Brain microvascular endothelial cell (primary cell): ENCODE measurements at regions not wholly inside any gene's neighbourhood (a gene's known extent, or its start where the extent isn't known, plus 50 kb on each side); places are given as distances from the start of the nearest gene placed in this dataset.

Experiments
- DNase-seq: peaks from one replicate; pipeline ENCODE4 v3.0.0-alpha.2; 2020
- H3K27ac ChIP-seq: fragments of 250-450 bp; sonication (Bioruptor Pico); 2 replicates; pipeline ENCODE4 v1.5.1; 2020; ENCODE audit warnings: mild to moderate bottlenecking, moderate library complexity
- H3K27me3 ChIP-seq: fragments of 250-450 bp; sonication (Bioruptor Pico); replicated peaks from 2 replicates; pipeline ENCODE4 v1.5.1; 2020; ENCODE audit warnings: mild to moderate bottlenecking
- H3K36me3 ChIP-seq: fragments of 250-450 bp; sonication (Bioruptor Pico); replicated peaks from 2 replicates; pipeline ENCODE4 v1.5.1; 2020; ENCODE audit warnings: mild to moderate bottlenecking
- H3K4me3 ChIP-seq: 2 replicates; pipeline ENCODE4 v1.5.1; 2011; ENCODE audit warnings: low read depth, mild to moderate bottlenecking, control low read depth, low read length, moderate library complexity
- in situ Hi-C: cut with HindIII; loops from 2 replicates; pipeline ENCODE4 v1.10.0; 2017; ENCODE audit warnings: low sequenced_read_pairs, low pct_ligation_motif_present
- TF ChIP-seq, protein P1 (sequence below): IDR thresholded peaks from 2 replicates; pipeline ENCODE4 v1.5.1; 2011; ENCODE audit warnings: low read depth, mild to moderate bottlenecking, moderate library complexity, low read length, control low read depth, inconsistent platforms; ENCODE audit errors: missing control alignments

DNA sequence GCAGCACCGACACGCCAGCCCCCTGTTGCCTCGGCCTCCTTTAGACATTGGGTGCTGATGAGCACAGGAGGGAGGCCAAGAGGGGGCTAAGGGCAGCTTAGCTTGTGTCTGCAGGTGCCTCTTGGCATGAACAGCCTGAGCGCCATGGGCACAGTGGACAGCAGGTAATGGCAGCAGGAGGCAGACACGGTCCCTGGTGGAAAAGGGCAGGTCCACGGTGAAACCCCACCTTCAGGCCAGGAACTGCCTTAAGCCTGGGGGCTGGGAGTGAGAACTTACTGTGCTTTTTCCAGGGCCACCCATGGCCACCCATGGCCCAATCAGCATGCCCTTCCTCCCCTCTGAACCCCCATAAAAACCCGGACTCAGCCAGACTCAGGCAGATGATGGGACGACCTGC lies 633.4 kb upstream of the TMEFF2 start:
- H3K27me3 ChIP-seq = no peaks in the 10 kb centered on the region
- TF ChIP-seq, protein P1, sequence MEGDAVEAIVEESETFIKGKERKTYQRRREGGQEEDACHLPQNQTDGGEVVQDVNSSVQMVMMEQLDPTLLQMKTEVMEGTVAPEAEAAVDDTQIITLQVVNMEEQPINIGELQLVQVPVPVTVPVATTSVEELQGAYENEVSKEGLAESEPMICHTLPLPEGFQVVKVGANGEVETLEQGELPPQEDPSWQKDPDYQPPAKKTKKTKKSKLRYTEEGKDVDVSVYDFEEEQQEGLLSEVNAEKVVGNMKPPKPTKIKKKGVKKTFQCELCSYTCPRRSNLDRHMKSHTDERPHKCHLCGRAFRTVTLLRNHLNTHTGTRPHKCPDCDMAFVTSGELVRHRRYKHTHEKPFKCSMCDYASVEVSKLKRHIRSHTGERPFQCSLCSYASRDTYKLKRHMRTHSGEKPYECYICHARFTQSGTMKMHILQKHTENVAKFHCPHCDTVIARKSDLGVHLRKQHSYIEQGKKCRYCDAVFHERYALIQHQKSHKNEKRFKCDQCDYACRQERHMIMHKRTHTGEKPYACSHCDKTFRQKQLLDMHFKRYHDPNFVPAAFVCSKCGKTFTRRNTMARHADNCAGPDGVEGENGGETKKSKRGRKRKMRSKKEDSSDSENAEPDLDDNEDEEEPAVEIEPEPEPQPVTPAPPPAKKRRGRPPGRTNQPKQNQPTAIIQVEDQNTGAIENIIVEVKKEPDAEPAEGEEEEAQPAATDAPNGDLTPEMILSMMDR = no peak
- DNase-seq = no peak
- H3K27ac ChIP-seq = no peak overlapping the region
- no peak overlapping the region for H3K4me3 ChIP-seq
- in situ Hi-C loops = no loop called here
- H3K36me3 ChIP-seq = no peaks in the 10 kb centered on the region

DNA sequence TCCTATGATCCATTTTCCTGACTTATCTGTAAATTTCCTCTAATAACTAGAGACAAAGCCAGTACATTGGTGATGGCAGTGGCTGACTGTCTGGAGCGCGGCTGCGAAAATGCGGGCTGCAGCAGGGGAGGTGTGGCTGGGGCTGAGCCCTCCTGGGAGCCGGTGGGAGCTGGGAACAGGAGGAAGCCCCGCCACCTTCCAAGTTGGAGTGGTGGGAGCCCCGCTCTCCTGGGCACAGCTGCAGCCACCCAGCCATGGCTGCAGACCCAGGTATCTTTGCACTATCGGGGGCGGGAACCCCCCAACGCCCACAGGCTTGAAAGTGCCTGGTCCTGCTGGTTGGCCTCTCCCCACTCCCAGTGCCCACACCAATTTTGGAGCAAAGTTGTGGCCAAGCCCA lies 633.0 kb upstream of the TMEFF2 start:
- no peaks in the 10 kb centered on the region for H3K27me3 ChIP-seq
- H3K4me3 ChIP-seq = no peak overlapping the region
- H3K27ac ChIP-seq = no peak overlapping the region
- in situ Hi-C loops = no loop called here
- no peaks in the 10 kb centered on the region for H3K36me3 ChIP-seq
- DNase-seq = no peak
- TF ChIP-seq, protein P1 = no peak

DNA sequence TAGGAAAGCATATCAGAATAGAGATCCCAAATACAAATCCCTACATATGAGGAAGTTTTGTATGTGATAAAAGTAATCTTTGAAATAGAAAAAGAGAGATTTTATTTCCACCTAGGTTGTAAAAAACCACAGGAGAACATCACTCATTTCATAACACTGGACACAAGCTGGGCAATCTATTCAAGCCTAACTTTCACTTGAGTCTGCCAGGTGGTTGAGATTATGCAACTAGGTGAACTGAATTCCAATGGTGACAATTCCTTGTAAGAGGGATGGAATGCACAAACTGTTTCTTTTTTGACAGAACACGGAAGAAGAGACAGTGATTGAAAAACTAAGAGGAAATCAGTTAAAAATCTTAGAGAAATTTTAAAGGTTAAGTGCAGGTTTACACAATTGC lies 619.6 kb upstream of the TMEFF2 start:
- no peak for DNase-seq
- Histone ChIP-seq H3K27ac (no peak overlapping the region), H3K36me3 (no peaks in the 10 kb centered on the region), H3K4me3 (no peak overlapping the region), H3K27me3 (no peaks in the 10 kb centered on the region)
- TF ChIP-seq, protein P1 = no peak
- in situ Hi-C loops = no loop called here

DNA sequence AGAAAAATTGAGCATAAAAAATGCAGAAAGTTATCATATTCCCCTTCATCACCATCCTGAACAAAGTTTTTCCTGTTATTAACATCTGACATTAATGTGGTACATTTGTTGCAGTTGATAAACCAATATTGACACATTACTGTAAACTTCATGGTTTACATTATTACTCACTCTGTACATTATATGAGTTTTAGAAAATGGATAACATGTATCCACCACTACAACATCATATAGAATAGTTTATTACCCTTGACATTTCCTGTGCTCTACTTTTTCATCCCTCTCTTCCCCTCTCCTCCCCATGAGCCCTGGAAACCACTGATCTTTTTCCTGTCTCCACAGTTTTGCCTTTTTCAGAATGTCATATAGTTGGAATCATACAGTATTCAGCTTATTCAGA lies 618.6 kb upstream of the TMEFF2 start:
- in situ Hi-C loops = no loop called here
- no peaks in the 10 kb centered on the region for H3K36me3 ChIP-seq
- TF ChIP-seq, protein P1 = no peak
- H3K27me3 ChIP-seq = no peaks in the 10 kb centered on the region
- H3K4me3 ChIP-seq = no peak overlapping the region
- no peak for DNase-seq
- no peak overlapping the region for H3K27ac ChIP-seq

DNA sequence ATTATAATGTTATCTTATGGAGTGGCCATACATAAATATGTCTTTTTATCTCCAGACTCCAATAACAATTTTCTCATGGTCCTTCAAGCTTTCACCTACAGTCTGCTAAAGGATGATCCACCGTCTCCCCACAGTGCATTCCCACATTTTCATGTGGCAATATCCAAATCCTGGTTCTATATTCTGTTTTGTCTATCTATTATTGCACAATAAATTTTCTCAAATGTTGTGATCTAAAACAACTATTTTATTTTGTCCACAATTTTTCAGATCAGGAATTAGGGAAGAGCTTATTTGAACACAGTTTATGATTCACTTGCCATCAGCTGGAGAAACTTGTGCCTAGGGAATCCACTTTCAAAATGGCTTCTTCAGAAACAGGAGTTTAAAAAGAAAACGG lies 614.4 kb upstream of the TMEFF2 start:
- in situ Hi-C loops = no loop called here
- TF ChIP-seq, protein P1 = no peak
- Histone ChIP-seq H3K4me3 (no peak overlapping the region), H3K27ac (no peak overlapping the region), H3K36me3 (no peaks in the 10 kb centered on the region), H3K27me3 (no peaks in the 10 kb centered on the region)
- DNase-seq = no peak

DNA sequence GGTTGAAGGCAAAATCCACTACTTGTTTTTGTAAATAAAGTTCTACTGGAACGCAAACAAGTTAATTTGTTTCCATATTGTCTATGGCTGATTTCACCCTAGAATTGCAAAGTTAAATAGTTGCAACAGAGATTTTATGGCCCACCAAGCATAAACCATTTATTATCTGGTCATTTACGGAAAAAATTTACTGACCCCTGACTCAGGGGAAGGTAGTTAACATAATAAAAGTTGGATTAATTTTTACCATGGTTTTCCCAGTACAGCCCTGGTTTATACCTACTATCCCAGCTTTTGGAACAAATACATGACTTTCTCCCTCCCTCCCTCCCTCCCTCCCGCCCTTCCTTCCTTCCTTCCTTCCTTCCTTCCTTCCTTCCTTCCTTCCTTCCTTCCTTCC lies 588.9 kb upstream of the TMEFF2 start:
- no peak for DNase-seq
- TF ChIP-seq, protein P1 = no peak
- H3K36me3 ChIP-seq = no peaks in the 10 kb centered on the region
- no peaks in the 10 kb centered on the region for H3K27me3 ChIP-seq
- H3K4me3 ChIP-seq = no peak overlapping the region
- no peak overlapping the region for H3K27ac ChIP-seq
- in situ Hi-C loops = no loop called here
